GM23338 (cell line): ENCODE measurements at regions not wholly inside any gene's neighbourhood (a gene's known extent, or its start where the extent isn't known, plus 50 kb on each side); places are given as distances from the start of the nearest gene placed in this dataset.

Experiments
- ATAC-seq: fragments of 200-7000 bp; cut with Tn5 transposase; 3 replicates; pipeline ENCODE4 v1.9.1; 2020
- DNase-seq: peaks from one replicate; pipeline ENCODE4 v3.0.0-alpha.2; 2015; ENCODE audit warnings: low spot score
- H2AFZ ChIP-seq: fragments of 200-600 bp; sonication (generic); 2 replicates; pipeline ENCODE4 v1.8.0; 2016; ENCODE audit warnings: antibody characterized with exemption, mild to moderate bottlenecking, moderate library complexity
- H3F3A ChIP-seq: fragments of 200-600 bp; sonication (generic); replicated peaks from 2 replicates; pipeline ENCODE4 v1.8.0; 2017; ENCODE audit warnings: antibody characterized with exemption, mixed run types, low read depth
- H3K27ac ChIP-seq: fragments of 200-600 bp; sonication (generic); 2 replicates; pipeline ENCODE4 v1.6.1; 2016; ENCODE audit warnings: low read depth
- H3K27me3 ChIP-seq: fragments of 200-600 bp; sonication (generic); 2 replicates; pipeline ENCODE4 v1.8.0; 2016; ENCODE audit warnings: mild to moderate bottlenecking, mixed run types, moderate library complexity; ENCODE audit not compliant: insufficient read depth
- H3K36me3 ChIP-seq: fragments of 200-600 bp; sonication (generic); 2 replicates; pipeline ENCODE4 v1.8.0; 2016; ENCODE audit warnings: mild to moderate bottlenecking; ENCODE audit not compliant: insufficient read depth
- H3K4me1 ChIP-seq: fragments of 200-600 bp; sonication (generic); 2 replicates; pipeline ENCODE4 v1.8.0; 2016; ENCODE audit warnings: mild to moderate bottlenecking, moderate library complexity; ENCODE audit not compliant: insufficient read depth
- H3K4me2 ChIP-seq: fragments of 200-600 bp; sonication (generic); 2 replicates; pipeline ENCODE4 v1.7.1; 2017; ENCODE audit warnings: mixed run types
- H3K4me3 ChIP-seq: fragments of 200-600 bp; sonication (generic); 2 replicates; pipeline ENCODE4 v1.6.1; 2016; ENCODE audit warnings: mixed run types
- H3K79me2 ChIP-seq: fragments of 200-600 bp; sonication (generic); replicated peaks from 2 replicates; pipeline ENCODE4 v1.8.0; 2017; ENCODE audit warnings: mild to moderate bottlenecking; ENCODE audit not compliant: insufficient read depth
- H3K9me2 ChIP-seq: fragments of 200-600 bp; sonication (generic); 2 replicates; pipeline ENCODE4 v1.8.0; 2017; ENCODE audit not compliant: insufficient read depth
- H4K20me1 ChIP-seq: fragments of 200-600 bp; sonication (generic); replicated peaks from 2 replicates; pipeline ENCODE4 v1.8.0; 2017; ENCODE audit warnings: mild to moderate bottlenecking; ENCODE audit not compliant: insufficient read depth
- H3K27ac Mint-ChIP-seq: 2 replicates; pipeline ENCODE4 v1.8.0; 2020; ENCODE audit warnings: inconsistent platforms, mild to moderate bottlenecking, moderate library complexity, mixed read lengths
- H3K27me3 Mint-ChIP-seq: 3 replicates; pipeline ENCODE4 v1.8.0; 2022; ENCODE audit warnings: low read depth, mild to moderate bottlenecking, moderate library complexity, mixed read lengths, inconsistent platforms; ENCODE audit not compliant: insufficient read depth, poor library complexity
- H3K36me3 Mint-ChIP-seq: 3 replicates; pipeline ENCODE4 v1.8.0; 2021; ENCODE audit warnings: low read depth, mild to moderate bottlenecking, inconsistent platforms, moderate library complexity, mixed read lengths
- H3K4me1 Mint-ChIP-seq: 3 replicates; pipeline ENCODE4 v1.8.0; 2020; ENCODE audit warnings: mild to moderate bottlenecking, inconsistent platforms, mixed read lengths
- H3K4me3 Mint-ChIP-seq: 3 replicates; pipeline ENCODE4 v1.8.0; 2021; ENCODE audit warnings: moderate library complexity, mild to moderate bottlenecking, inconsistent platforms, mixed read lengths
- H3K9me3 Mint-ChIP-seq: 3 replicates; pipeline ENCODE4 v1.8.0; 2020; ENCODE audit warnings: moderate library complexity, mild to moderate bottlenecking, inconsistent platforms, mixed read lengths
- CREB1 ChIP-seq: fragments of 250-450 bp; sonication (Bioruptor Pico); IDR thresholded peaks from 2 replicates; pipeline ENCODE4 v1.5.0; 2020; ENCODE audit warnings: low read depth, mild to moderate bottlenecking, moderate library complexity
- EZH2 ChIP-seq: fragments of 200-600 bp; sonication (generic); IDR thresholded peaks from one replicate; pipeline ENCODE4 v1.8.0; 2017; ENCODE audit warnings: antibody characterized with exemption, mild to moderate bottlenecking, low read depth; ENCODE audit not compliant: unreplicated experiment
- EZH2phosphoT487 ChIP-seq: fragments of 200-600 bp; sonication (generic); IDR thresholded peaks from one replicate; pipeline ENCODE4 v1.8.1; 2018; ENCODE audit warnings: antibody characterized with exemption; ENCODE audit not compliant: unreplicated experiment
- JUNB ChIP-seq: IDR thresholded peaks from one replicate; pipeline ENCODE4 v1.6.1; 2016; ENCODE audit warnings: antibody characterized with exemption; ENCODE audit not compliant: unreplicated experiment
- NANOG ChIP-seq: IDR thresholded peaks from 2 replicates; pipeline ENCODE4 v1.6.1; 2016; ENCODE audit warnings: antibody characterized with exemption, borderline replicate concordance
- POLR2AphosphoS5 ChIP-seq: IDR thresholded peaks from 2 replicates; pipeline ENCODE4 v1.6.1; 2016; ENCODE audit warnings: antibody characterized with exemption, low read depth
- REST ChIP-seq: IDR thresholded peaks from one replicate; pipeline ENCODE4 v1.6.1; 2018; ENCODE audit warnings: antibody characterized with exemption; ENCODE audit not compliant: unreplicated experiment
- STAT1 ChIP-seq: IDR thresholded peaks from one replicate; pipeline ENCODE4 v1.6.1; 2016; ENCODE audit warnings: antibody characterized with exemption; ENCODE audit not compliant: unreplicated experiment
- ZNF114 ChIP-seq: fragments of 250-450 bp; sonication (Bioruptor Pico); IDR thresholded peaks from 2 replicates; pipeline ENCODE4 v1.5.0; 2020; ENCODE audit warnings: mild to moderate bottlenecking, moderate library complexity
- ZNF331 ChIP-seq: fragments of 250-450 bp; sonication (Bioruptor Pico); IDR thresholded peaks from 2 replicates; pipeline ENCODE4 v1.5.0; 2020; ENCODE audit warnings: low read depth, mild to moderate bottlenecking, moderate library complexity
- TF ChIP-seq, protein P1 (sequence below): fragments of 250-450 bp; sonication (Bioruptor Pico); IDR thresholded peaks from 2 replicates; pipeline ENCODE4 v1.5.0; 2020; ENCODE audit warnings: mild to moderate bottlenecking, moderate library complexity
- TF ChIP-seq, protein P2 (sequence below): IDR thresholded peaks from 2 replicates; pipeline ENCODE4 v1.6.1; 2016; ENCODE audit warnings: antibody characterized with exemption

GRCh38 chr6:19004176-19004575 lies 617.0 kb downstream of the RNF144B start:
- Histone ChIP-seq H3K27ac (no peak overlapping the region), H3K36me3 (no peaks in the 10 kb centered on the region), H3K79me2 (no peaks in the 10 kb centered on the region), H3K4me3 (no peak overlapping the region), H2AFZ (no peak overlapping the region), H3K4me1 (no peaks in the 10 kb centered on the region), H4K20me1 (no peaks in the 10 kb centered on the region), H3K9me2 (no peaks in the 10 kb centered on the region), H3F3A (no peaks in the 10 kb centered on the region), H3K4me2 (no peak overlapping the region), H3K27me3 (no peaks in the 10 kb centered on the region)
- Mint-ChIP-seq H3K27ac (no peak overlapping the region), H3K4me3 (no peak overlapping the region), H3K9me3 (no peaks in the 10 kb centered on the region), H3K4me1 (no peaks in the 10 kb centered on the region), H3K36me3 (no peaks in the 10 kb centered on the region), H3K27me3 (no peaks in the 10 kb centered on the region)
- ATAC-seq = no peak
- TF ChIP-seq NANOG = no peak
- TF ChIP-seq ZNF114 = no peak
- TF ChIP-seq JUNB = no peak
- TF ChIP-seq, protein P1, sequence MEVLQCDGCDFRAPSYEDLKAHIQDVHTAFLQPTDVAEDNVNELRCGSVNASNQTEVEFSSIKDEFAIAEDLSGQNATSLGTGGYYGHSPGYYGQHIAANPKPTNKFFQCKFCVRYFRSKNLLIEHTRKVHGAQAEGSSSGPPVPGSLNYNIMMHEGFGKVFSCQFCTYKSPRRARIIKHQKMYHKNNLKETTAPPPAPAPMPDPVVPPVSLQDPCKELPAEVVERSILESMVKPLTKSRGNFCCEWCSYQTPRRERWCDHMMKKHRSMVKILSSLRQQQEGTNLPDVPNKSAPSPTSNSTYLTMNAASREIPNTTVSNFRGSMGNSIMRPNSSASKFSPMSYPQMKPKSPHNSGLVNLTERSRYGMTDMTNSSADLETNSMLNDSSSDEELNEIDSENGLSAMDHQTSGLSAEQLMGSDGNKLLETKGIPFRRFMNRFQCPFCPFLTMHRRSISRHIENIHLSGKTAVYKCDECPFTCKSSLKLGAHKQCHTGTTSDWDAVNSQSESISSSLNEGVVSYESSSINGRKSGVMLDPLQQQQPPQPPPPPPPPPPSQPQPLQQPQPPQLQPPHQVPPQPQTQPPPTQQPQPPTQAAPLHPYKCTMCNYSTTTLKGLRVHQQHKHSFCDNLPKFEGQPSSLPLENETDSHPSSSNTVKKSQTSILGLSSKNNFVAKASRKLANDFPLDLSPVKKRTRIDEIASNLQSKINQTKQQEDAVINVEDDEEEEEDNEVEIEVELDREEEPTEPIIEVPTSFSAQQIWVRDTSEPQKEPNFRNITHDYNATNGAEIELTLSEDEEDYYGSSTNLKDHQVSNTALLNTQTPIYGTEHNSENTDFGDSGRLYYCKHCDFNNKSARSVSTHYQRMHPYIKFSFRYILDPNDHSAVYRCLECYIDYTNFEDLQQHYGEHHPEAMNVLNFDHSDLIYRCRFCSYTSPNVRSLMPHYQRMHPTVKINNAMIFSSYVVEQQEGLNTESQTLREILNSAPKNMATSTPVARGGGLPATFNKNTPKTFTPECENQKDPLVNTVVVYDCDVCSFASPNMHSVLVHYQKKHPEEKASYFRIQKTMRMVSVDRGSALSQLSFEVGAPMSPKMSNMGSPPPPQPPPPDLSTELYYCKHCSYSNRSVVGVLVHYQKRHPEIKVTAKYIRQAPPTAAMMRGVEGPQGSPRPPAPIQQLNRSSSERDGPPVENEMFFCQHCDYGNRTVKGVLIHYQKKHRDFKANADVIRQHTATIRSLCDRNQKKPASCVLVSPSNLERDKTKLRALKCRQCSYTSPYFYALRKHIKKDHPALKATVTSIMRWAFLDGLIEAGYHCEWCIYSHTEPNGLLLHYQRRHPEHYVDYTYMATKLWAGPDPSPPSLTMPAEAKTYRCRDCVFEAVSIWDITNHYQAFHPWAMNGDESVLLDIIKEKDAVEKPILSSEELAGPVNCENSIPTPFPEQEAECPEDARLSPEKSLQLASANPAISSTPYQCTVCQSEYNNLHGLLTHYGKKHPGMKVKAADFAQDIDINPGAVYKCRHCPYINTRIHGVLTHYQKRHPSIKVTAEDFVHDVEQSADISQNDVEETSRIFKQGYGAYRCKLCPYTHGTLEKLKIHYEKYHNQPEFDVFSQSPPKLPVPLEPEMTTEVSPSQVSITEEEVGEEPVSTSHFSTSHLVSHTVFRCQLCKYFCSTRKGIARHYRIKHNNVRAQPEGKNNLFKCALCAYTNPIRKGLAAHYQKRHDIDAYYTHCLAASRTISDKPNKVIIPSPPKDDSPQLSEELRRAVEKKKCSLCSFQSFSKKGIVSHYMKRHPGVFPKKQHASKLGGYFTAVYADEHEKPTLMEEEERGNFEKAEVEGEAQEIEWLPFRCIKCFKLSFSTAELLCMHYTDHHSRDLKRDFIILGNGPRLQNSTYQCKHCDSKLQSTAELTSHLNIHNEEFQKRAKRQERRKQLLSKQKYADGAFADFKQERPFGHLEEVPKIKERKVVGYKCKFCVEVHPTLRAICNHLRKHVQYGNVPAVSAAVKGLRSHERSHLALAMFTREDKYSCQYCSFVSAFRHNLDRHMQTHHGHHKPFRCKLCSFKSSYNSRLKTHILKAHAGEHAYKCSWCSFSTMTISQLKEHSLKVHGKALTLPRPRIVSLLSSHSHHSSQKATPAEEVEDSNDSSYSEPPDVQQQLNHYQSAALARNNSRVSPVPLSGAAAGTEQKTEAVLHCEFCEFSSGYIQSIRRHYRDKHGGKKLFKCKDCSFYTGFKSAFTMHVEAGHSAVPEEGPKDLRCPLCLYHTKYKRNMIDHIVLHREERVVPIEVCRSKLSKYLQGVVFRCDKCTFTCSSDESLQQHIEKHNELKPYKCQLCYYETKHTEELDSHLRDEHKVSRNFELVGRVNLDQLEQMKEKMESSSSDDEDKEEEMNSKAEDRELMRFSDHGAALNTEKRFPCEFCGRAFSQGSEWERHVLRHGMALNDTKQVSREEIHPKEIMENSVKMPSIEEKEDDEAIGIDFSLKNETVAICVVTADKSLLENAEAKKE = no peak
- TF ChIP-seq ZNF331 (CRISPR knock-in tag) = no peak
- no peak for TF ChIP-seq STAT1
- DNase-seq = no peak

DNA sequence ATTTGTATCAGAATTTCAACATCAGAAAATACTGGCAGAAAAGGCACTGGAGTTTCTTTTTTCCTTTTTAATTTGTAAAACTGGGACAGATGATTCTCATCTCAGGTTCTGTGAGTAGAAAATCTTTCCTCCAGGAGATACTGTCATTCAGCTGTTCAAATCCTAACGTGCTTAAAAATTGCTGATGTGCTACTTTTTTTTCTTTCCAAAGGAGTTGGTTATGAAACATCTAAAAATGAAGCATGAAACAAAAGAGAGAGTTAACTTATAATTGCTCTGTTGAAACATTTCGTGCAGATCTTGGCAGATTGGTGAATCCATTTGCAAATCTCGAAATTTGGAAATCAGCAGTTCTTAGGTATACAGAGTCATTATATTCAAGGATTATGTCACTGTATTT lies 622.6 kb downstream of the RNF144B start:
- no peak overlapping the region for H2AFZ ChIP-seq
- H3K4me3 ChIP-seq = no peak overlapping the region
- Mint-ChIP-seq H3K27me3 (no peaks in the 10 kb centered on the region), H3K4me1 (no peaks in the 10 kb centered on the region), H3K27ac (no peak overlapping the region), H3K9me3 (no peaks in the 10 kb centered on the region), H3K36me3 (no peaks in the 10 kb centered on the region), H3K4me3 (no peak overlapping the region)
- no peaks in the 10 kb centered on the region for H3K9me2 ChIP-seq
- no peaks in the 10 kb centered on the region for H3F3A ChIP-seq
- H3K36me3 ChIP-seq = no peaks in the 10 kb centered on the region
- H3K4me1 ChIP-seq = no peaks in the 10 kb centered on the region
- ATAC-seq (no peak), DNase-seq (no peak)
- no peaks in the 10 kb centered on the region for H4K20me1 ChIP-seq
- no peaks in the 10 kb centered on the region for H3K79me2 ChIP-seq
- no peak overlapping the region for H3K4me2 ChIP-seq
- no peaks in the 10 kb centered on the region for H3K27me3 ChIP-seq
- no peak overlapping the region for H3K27ac ChIP-seq
- TF ChIP-seq POLR2AphosphoS5 = no peak
- TF ChIP-seq, protein P2, sequence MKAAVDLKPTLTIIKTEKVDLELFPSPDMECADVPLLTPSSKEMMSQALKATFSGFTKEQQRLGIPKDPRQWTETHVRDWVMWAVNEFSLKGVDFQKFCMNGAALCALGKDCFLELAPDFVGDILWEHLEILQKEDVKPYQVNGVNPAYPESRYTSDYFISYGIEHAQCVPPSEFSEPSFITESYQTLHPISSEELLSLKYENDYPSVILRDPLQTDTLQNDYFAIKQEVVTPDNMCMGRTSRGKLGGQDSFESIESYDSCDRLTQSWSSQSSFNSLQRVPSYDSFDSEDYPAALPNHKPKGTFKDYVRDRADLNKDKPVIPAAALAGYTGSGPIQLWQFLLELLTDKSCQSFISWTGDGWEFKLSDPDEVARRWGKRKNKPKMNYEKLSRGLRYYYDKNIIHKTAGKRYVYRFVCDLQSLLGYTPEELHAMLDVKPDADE = no peak
- TF ChIP-seq ZNF114 = no peak
- TF ChIP-seq EZH2phosphoT487 = no peak
- no peak for TF ChIP-seq REST
- TF ChIP-seq STAT1 = no peak
- TF ChIP-seq EZH2 = no peak
- TF ChIP-seq NANOG = no peak
- TF ChIP-seq CREB1 (CRISPR knock-in tag) = no peak
- no peak for TF ChIP-seq ZNF331 (CRISPR knock-in tag)
